C4-2B (cell line): ENCODE measurements at regions not wholly inside any gene's neighbourhood (a gene's known extent, or its start where the extent isn't known, plus 50 kb on each side); places are given as distances from the start of the nearest gene placed in this dataset.

Experiments used
- CTCF ChIP-seq: fragments of 450-650 bp; conservative IDR thresholded peaks from 2 replicates; pipeline ENCODE4 v1.5.1; 2017; ENCODE audit warnings: mild to moderate bottlenecking
- ZFX ChIP-seq: fragments of 450-650 bp; IDR thresholded peaks from 2 replicates; pipeline ENCODE4 v1.6.1; 2017

GRCh38 chr14:25882899-25883298 is 714.9 kb downstream of the NOVA1 start:
- TF ChIP-seq CTCF (no peak), ZFX (no peak)
